ENCODE measurements at regions not wholly inside any gene's neighbourhood (a gene's known extent, or its start where the extent isn't known, plus 50 kb on each side); places are given as distances from the start of the nearest gene placed in this dataset.

GRCh38 chr5:116686438-116686837, 111.8 kb upstream of the SEMA6A start:
- H3K4me1 ChIP-seq (ENCODE audit: low read length): no peaks in the 10 kb centered on the region
- no peaks in the 10 kb centered on the region for H3K9me2 ChIP-seq (replicated peaks; ENCODE audit: insufficient read depth, low read length)
- H3K27me3 ChIP-seq (replicated peaks; ENCODE audit: insufficient read depth, low read length): no peaks in the 10 kb centered on the region
- no peak overlapping the region for H3K4me2 ChIP-seq (ENCODE audit: low read depth, low read length)
- H3K9ac ChIP-seq (ENCODE audit: low read length): no peak overlapping the region
- H3K9me3 ChIP-seq (replicated peaks; ENCODE audit: insufficient read depth, low read length): no peaks in the 10 kb centered on the region
- TF ChIP-seq EZH2 (optimal IDR thresholded peaks at IDR 0.05; ENCODE audit: low read depth, low read length) (no peak), EZH2phosphoT487 (IDR thresholded peaks at IDR 0.05; ENCODE audit: low read length) (no peak)
- TF ChIP-seq, protein P1, sequence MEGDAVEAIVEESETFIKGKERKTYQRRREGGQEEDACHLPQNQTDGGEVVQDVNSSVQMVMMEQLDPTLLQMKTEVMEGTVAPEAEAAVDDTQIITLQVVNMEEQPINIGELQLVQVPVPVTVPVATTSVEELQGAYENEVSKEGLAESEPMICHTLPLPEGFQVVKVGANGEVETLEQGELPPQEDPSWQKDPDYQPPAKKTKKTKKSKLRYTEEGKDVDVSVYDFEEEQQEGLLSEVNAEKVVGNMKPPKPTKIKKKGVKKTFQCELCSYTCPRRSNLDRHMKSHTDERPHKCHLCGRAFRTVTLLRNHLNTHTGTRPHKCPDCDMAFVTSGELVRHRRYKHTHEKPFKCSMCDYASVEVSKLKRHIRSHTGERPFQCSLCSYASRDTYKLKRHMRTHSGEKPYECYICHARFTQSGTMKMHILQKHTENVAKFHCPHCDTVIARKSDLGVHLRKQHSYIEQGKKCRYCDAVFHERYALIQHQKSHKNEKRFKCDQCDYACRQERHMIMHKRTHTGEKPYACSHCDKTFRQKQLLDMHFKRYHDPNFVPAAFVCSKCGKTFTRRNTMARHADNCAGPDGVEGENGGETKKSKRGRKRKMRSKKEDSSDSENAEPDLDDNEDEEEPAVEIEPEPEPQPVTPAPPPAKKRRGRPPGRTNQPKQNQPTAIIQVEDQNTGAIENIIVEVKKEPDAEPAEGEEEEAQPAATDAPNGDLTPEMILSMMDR (IDR thresholded peaks at IDR 0.05; ENCODE audit: low read length): no peak
- H3F3A ChIP-seq (ENCODE audit: insufficient read depth, low read length): no peaks in the 10 kb centered on the region
- no peak overlapping the region for H3K4me3 ChIP-seq (ENCODE audit: low read length)
- no peaks in the 10 kb centered on the region for H4K20me1 ChIP-seq (ENCODE audit: insufficient read depth, low read length)
- no peaks in the 10 kb centered on the region for H3K79me2 ChIP-seq (ENCODE audit: low read length)
- H3K27ac ChIP-seq (ENCODE audit: low read length): no peak overlapping the region
- DNase-seq: no peak
- H3K36me3 ChIP-seq (replicated peaks; ENCODE audit: insufficient read depth, low read length): no peaks in the 10 kb centered on the region
- no peak overlapping the region for H2AFZ ChIP-seq (ENCODE audit: low read length)

DNA sequence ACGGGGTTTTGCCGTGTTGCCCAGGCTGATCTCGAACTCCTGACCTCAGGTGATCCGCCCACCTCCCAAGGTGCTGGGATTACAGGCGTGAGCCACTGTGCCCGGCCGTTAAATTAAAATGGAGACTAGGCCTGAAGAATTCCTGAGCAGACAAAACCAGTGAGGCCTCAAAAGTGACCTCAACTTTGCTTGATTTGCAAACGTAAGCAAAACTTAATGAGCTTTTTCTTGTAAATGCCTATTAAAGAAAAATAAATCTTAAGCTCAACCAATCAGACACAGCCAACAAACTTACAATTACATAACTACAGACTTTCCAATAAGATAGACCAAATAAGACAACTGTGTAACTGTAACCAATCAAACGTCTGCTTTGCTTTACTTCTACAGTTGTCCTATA, 111.3 kb upstream of the SEMA6A start:
- Histone ChIP-seq H3K9me3 (replicated peaks; ENCODE audit: insufficient read depth, low read length) (no peaks in the 10 kb centered on the region), H2AFZ (ENCODE audit: low read length) (no peak overlapping the region)

DNA sequence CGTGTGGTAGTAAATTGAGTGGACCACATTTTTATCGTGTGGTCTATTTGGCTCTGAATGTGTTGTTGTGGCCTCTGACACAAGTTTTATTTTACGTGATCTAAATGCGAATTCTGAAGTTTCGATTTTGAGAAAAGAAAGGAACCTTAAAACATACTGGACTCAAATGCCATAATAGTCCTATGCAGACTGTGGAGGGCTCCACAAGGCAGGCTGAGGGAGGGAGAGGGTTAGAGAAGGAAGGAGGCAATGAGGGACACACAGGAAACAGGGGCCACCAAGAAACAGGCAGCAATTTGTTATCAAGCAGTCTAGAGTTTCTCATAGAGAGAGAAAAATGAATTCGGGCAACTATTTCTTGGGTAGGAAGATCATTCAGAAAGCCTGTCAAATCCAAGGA, 110.4 kb upstream of the SEMA6A start:
- no peaks in the 10 kb centered on the region for H3K4me1 ChIP-seq (ENCODE audit: low read length)
- no peaks in the 10 kb centered on the region for H3K9me3 ChIP-seq (replicated peaks; ENCODE audit: insufficient read depth, low read length)
- no peaks in the 10 kb centered on the region for H3K79me2 ChIP-seq (ENCODE audit: low read length)
- no peak overlapping the region for H3K27ac ChIP-seq (ENCODE audit: low read length)
- no peaks in the 10 kb centered on the region for H3K9me2 ChIP-seq (replicated peaks; ENCODE audit: insufficient read depth, low read length)
- H3K9ac ChIP-seq (ENCODE audit: low read length): no peak overlapping the region
- no peaks in the 10 kb centered on the region for H3K27me3 ChIP-seq (replicated peaks; ENCODE audit: insufficient read depth, low read length)
- no peak for DNase-seq
- no peak overlapping the region for H2AFZ ChIP-seq (ENCODE audit: low read length)
- H3K4me2 ChIP-seq (ENCODE audit: low read depth, low read length): no peak overlapping the region
- H3K36me3 ChIP-seq (replicated peaks; ENCODE audit: insufficient read depth, low read length): no peaks in the 10 kb centered on the region
- TF ChIP-seq, protein P1 (IDR thresholded peaks at IDR 0.05; ENCODE audit: low read length): no peak
- no peak for TF ChIP-seq EZH2 (optimal IDR thresholded peaks at IDR 0.05; ENCODE audit: low read depth, low read length)
- TF ChIP-seq EZH2phosphoT487 (IDR thresholded peaks at IDR 0.05; ENCODE audit: low read length): no peak
- H3F3A ChIP-seq (ENCODE audit: insufficient read depth, low read length): no peaks in the 10 kb centered on the region
- no peak overlapping the region for H3K4me3 ChIP-seq (ENCODE audit: low read length)
- H4K20me1 ChIP-seq (ENCODE audit: insufficient read depth, low read length): no peaks in the 10 kb centered on the region

More for the DNA sequence above, 111.3 kb upstream of the SEMA6A start:
- H3K9me2 ChIP-seq (replicated peaks; ENCODE audit: insufficient read depth, low read length): no peaks in the 10 kb centered on the region
- no peaks in the 10 kb centered on the region for H3K79me2 ChIP-seq (ENCODE audit: low read length)
- no peak overlapping the region for H3K4me2 ChIP-seq (ENCODE audit: low read depth, low read length)
- no peak overlapping the region for H3K9ac ChIP-seq (ENCODE audit: low read length)
- TF ChIP-seq EZH2phosphoT487 (IDR thresholded peaks at IDR 0.05; ENCODE audit: low read length) (no peak), EZH2 (optimal IDR thresholded peaks at IDR 0.05; ENCODE audit: low read depth, low read length) (no peak)
- TF ChIP-seq, protein P1 (IDR thresholded peaks at IDR 0.05; ENCODE audit: low read length): no peak
- no peaks in the 10 kb centered on the region for H3K4me1 ChIP-seq (ENCODE audit: low read length)
- no peak overlapping the region for H3K27ac ChIP-seq (ENCODE audit: low read length)
- no peaks in the 10 kb centered on the region for H3K36me3 ChIP-seq (replicated peaks; ENCODE audit: insufficient read depth, low read length)
- no peaks in the 10 kb centered on the region for H3K27me3 ChIP-seq (replicated peaks; ENCODE audit: insufficient read depth, low read length)
- DNase-seq: no peak
- H3K4me3 ChIP-seq (ENCODE audit: low read length): no peak overlapping the region
- H3F3A ChIP-seq (ENCODE audit: insufficient read depth, low read length): no peaks in the 10 kb centered on the region
- H4K20me1 ChIP-seq (ENCODE audit: insufficient read depth, low read length): no peaks in the 10 kb centered on the region
